ENCODE measurements at regions not wholly inside any gene's neighbourhood (a gene's known extent, or its start where the extent isn't known, plus 50 kb on each side); places are given as distances from the start of the nearest gene placed in this dataset.
"Not testable (repeated sequence)": the region's sequence is repeated elsewhere in the genome, so short reads cannot be mapped to it uniquely, and the experiment has no call there.

DNA sequence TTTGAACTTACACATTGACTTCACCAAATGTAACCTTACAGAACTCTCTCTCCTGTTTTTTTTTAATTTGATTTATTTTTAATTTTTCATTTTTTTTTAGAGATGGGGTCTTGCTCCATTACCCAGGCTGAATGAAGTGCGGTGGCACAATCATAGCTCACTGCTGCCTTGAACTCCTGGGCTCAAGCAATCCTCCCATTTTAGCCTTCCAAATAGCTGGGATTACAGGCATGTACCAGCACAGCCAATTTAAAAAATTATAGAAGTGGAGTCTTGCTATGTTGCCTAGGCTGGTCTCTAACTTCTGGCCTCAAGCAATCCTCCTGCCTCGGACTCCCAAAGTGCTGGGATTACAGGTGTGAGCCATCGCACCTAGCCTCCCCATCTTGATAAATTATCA lies 2889.7 kb upstream of the OR11H1 start:
- TF ChIP-seq, protein P1, sequence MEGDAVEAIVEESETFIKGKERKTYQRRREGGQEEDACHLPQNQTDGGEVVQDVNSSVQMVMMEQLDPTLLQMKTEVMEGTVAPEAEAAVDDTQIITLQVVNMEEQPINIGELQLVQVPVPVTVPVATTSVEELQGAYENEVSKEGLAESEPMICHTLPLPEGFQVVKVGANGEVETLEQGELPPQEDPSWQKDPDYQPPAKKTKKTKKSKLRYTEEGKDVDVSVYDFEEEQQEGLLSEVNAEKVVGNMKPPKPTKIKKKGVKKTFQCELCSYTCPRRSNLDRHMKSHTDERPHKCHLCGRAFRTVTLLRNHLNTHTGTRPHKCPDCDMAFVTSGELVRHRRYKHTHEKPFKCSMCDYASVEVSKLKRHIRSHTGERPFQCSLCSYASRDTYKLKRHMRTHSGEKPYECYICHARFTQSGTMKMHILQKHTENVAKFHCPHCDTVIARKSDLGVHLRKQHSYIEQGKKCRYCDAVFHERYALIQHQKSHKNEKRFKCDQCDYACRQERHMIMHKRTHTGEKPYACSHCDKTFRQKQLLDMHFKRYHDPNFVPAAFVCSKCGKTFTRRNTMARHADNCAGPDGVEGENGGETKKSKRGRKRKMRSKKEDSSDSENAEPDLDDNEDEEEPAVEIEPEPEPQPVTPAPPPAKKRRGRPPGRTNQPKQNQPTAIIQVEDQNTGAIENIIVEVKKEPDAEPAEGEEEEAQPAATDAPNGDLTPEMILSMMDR (IDR thresholded peaks at IDR 0.05; ENCODE audit: poor library complexity), result not testable (repeated sequence)
- not testable (repeated sequence) for TF ChIP-seq EZH2phosphoT487 (IDR thresholded peaks at IDR 0.05; ENCODE audit: low read depth, severe bottlenecking, unreplicated experiment); EZH2 (IDR thresholded peaks at IDR 0.05; ENCODE audit: borderline replicate concordance)
